ENCODE measurements at regions not wholly inside any gene's neighbourhood (a gene's known extent, or its start where the extent isn't known, plus 50 kb on each side); places are given as distances from the start of the nearest gene placed in this dataset.
A peak's percentile ranks its signal among the peaks of the same experiment; 100 is the strongest.

DNA sequence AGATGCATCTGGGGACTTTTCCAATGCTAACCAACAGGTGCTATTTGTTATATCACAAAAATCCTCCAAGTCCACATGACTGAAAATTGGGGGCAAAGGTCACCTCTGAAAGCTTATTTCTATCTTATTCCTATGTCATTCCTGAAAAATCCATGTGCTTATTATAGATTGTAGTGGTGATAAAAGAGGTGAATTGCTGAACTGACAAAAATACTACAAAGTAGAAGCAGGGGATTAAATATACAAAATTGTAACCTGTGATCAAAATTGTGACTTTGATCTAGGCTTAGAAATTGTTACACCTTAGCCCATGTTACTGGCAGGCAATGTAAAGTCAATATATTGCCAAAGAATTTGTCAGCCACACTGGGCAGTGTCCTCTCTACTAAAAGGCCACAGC is 62.3 kb downstream of the IER5 start (continued):
- TF ChIP-seq, protein P1, sequence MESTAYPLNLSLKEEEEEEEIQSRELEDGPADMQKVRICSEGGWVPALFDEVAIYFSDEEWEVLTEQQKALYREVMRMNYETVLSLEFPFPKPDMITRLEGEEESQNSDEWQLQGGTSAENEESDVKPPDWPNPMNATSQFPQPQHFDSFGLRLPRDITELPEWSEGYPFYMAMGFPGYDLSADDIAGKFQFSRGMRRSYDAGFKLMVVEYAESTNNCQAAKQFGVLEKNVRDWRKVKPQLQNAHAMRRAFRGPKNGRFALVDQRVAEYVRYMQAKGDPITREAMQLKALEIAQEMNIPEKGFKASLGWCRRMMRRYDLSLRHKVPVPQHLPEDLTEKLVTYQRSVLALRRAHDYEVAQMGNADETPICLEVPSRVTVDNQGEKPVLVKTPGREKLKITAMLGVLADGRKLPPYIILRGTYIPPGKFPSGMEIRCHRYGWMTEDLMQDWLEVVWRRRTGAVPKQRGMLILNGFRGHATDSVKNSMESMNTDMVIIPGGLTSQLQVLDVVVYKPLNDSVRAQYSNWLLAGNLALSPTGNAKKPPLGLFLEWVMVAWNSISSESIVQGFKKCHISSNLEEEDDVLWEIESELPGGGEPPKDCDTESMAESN (CRISPR knock-in tag; conservative IDR thresholded peaks at IDR 0.05), result no peak
- TF ChIP-seq, protein P2, sequence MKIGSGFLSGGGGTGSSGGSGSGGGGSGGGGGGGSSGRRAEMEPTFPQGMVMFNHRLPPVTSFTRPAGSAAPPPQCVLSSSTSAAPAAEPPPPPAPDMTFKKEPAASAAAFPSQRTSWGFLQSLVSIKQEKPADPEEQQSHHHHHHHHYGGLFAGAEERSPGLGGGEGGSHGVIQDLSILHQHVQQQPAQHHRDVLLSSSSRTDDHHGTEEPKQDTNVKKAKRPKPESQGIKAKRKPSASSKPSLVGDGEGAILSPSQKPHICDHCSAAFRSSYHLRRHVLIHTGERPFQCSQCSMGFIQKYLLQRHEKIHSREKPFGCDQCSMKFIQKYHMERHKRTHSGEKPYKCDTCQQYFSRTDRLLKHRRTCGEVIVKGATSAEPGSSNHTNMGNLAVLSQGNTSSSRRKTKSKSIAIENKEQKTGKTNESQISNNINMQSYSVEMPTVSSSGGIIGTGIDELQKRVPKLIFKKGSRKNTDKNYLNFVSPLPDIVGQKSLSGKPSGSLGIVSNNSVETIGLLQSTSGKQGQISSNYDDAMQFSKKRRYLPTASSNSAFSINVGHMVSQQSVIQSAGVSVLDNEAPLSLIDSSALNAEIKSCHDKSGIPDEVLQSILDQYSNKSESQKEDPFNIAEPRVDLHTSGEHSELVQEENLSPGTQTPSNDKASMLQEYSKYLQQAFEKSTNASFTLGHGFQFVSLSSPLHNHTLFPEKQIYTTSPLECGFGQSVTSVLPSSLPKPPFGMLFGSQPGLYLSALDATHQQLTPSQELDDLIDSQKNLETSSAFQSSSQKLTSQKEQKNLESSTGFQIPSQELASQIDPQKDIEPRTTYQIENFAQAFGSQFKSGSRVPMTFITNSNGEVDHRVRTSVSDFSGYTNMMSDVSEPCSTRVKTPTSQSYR (CRISPR knock-in tag; IDR thresholded peaks at IDR 0.05; ENCODE audit: borderline replicate concordance), result no peak
- no peak for TF ChIP-seq ZNF407 (CRISPR knock-in tag; IDR thresholded peaks at IDR 0.05; ENCODE audit: not compliant biosample characterization)
- no peak for TF ChIP-seq E2F1 (CRISPR knock-in tag; IDR thresholded peaks at IDR 0.05)
- TF ChIP-seq MAFF (IDR thresholded peaks at IDR 0.05; ENCODE audit: low read depth, low read length), result peak; percentile 35; the same call in 1 of the 2 replicates
